EL (cell line): ENCODE measurements at regions not wholly inside any gene's neighbourhood (a gene's known extent, or its start where the extent isn't known, plus 50 kb on each side); places are given as distances from the start of the nearest gene placed in this dataset.
A peak's percentile ranks its signal among the peaks of the same experiment; 100 is the strongest.

Experiments used
- DNase-seq: peaks from one replicate; pipeline ENCODE4 v3.0.0-alpha.2; 2016

GRCh38 chr6:166106076-166106686 is 61.5 kb downstream of the TBXT start:
- DNase-seq = peak; percentile 57

- no peak for DNase-seq
Measured at GRCh38 chr6:166105341-166106075, 62.1 kb downstream of the TBXT start.

GRCh38 chr6:166104872-166105271 is 62.8 kb downstream of the TBXT start:
- DNase-seq = no peak

GRCh38 chr6:166104107-166104506 is 63.5 kb downstream of the TBXT start:
- DNase-seq = no peak

- no peak for DNase-seq
Measured at GRCh38 chr6:166101819-166102419, 65.7 kb downstream of the TBXT start.

- DNase-seq = peak; percentile 53
Measured at GRCh38 chr6:166097914-166098522, 69.6 kb downstream of the TBXT start.

- no peak for DNase-seq
Measured at GRCh38 chr6:166087852-166088251, 79.8 kb downstream of the TBXT start.

- DNase-seq = no peak
Measured at GRCh38 chr6:166087246-166087645, 80.4 kb downstream of the TBXT start.

- DNase-seq = no peak
Measured at GRCh38 chr6:166085500-166085899, 82.2 kb downstream of the TBXT start.

- no peak for DNase-seq
Measured at GRCh38 chr6:166084951-166085350, 82.7 kb downstream of the TBXT start.

- no peak for DNase-seq
Measured at GRCh38 chr6:166079841-166080240, 87.8 kb downstream of the TBXT start.

- DNase-seq = peak; percentile 93
Measured at GRCh38 chr6:166078294-166078693, 89.4 kb downstream of the TBXT start.

- no peak for DNase-seq
Measured at GRCh38 chr6:166076625-166077024, 91.0 kb downstream of the TBXT start.

- DNase-seq = no peak
Measured at GRCh38 chr6:166075925-166076324, 91.7 kb downstream of the TBXT start.

GRCh38 chr6:166075186-166075585 is 92.5 kb downstream of the TBXT start:
- no peak for DNase-seq

GRCh38 chr6:166073082-166073481 is 94.6 kb downstream of the TBXT start:
- DNase-seq = no peak

- no peak for DNase-seq
Measured at GRCh38 chr6:166068768-166069167, 98.9 kb downstream of the TBXT start.

- no peak for DNase-seq
Measured at GRCh38 chr6:166058064-166058739, 109.4 kb downstream of the TBXT start.

GRCh38 chr6:166057431-166057830 is 110.2 kb downstream of the TBXT start:
- DNase-seq = no peak

- no peak for DNase-seq
Measured at GRCh38 chr6:166056637-166057036, 111.0 kb downstream of the TBXT start.

GRCh38 chr6:166055801-166056200 is 111.8 kb downstream of the TBXT start:
- DNase-seq = no peak

- DNase-seq = no peak
Measured at GRCh38 chr6:166052837-166053236, 114.8 kb downstream of the TBXT start.

GRCh38 chr6:166050559-166050958 is 117.1 kb downstream of the TBXT start:
- peak; percentile 10 for DNase-seq
